ENCODE measurements at regions not wholly inside any gene's neighbourhood (a gene's known extent, or its start where the extent isn't known, plus 50 kb on each side); places are given as distances from the start of the nearest gene placed in this dataset.

- Histone ChIP-seq H2BK20ac (ENCODE audit: low read depth, low read length, poor library complexity, severe bottlenecking) (no peak overlapping the region), H3K79me2 (ENCODE audit: insufficient read depth, low read length) (no peaks in the 10 kb centered on the region), H3K27ac (ENCODE audit: insufficient read length, low read depth, low read length) (no peak overlapping the region), H3K56ac (ENCODE audit: insufficient read length, low read depth, low read length) (no peak overlapping the region), H3K4ac (ENCODE audit: low read depth, low read length) (no peak overlapping the region), H3K14ac (ENCODE audit: insufficient read depth, low read length) (no peak overlapping the region), H3K9ac (ENCODE audit: extremely low read depth, insufficient read length, low read length) (no peak overlapping the region), H3K79me1 (ENCODE audit: insufficient read depth, low read depth, low read length, poor library complexity, severe bottlenecking) (no peaks in the 10 kb centered on the region), H3K18ac (ENCODE audit: insufficient read length, low read depth, low read length) (no peak overlapping the region), H3K4me1 (ENCODE audit: insufficient read depth, low read length) (no peaks in the 10 kb centered on the region), H4K5ac (ENCODE audit: insufficient read length, low read depth, low read length) (no peak overlapping the region), H2BK120ac (ENCODE audit: low read depth, low read length, poor library complexity, severe bottlenecking) (no peak overlapping the region), H3K23me2 (ENCODE audit: insufficient read length, low read depth, low read length, poor library complexity, severe bottlenecking) (no peaks in the 10 kb centered on the region), H2AFZ (ENCODE audit: low read length) (no peak overlapping the region), H2BK5ac (ENCODE audit: insufficient read length, low read length) (no peak overlapping the region), H3T11ph (ENCODE audit: low read length) (no peak overlapping the region), H3K23ac (ENCODE audit: insufficient read length, low read depth, low read length) (no peak overlapping the region), H2BK12ac (ENCODE audit: insufficient read length, low read depth, low read length) (no peak overlapping the region), H4K8ac (replicated peaks; ENCODE audit: insufficient read length, low read depth, low read length) (no peak overlapping the region), H4K91ac (ENCODE audit: insufficient read length, low read depth, low read length) (no peak overlapping the region), H3K27me3 (ENCODE audit: insufficient read depth, low read length) (no peaks in the 10 kb centered on the region; the same call in 1 of the 2 replicates), H3K4me2 (ENCODE audit: insufficient read depth, insufficient read length, low read length) (no peak overlapping the region), H2AK5ac (ENCODE audit: insufficient read length, low read length) (no peak overlapping the region), H3K9me3 (ENCODE audit: control insufficient read depth, low read depth, low read length) (no peaks in the 10 kb centered on the region), H4K20me1 (ENCODE audit: control insufficient read depth, insufficient read depth, insufficient read length) (no peaks in the 10 kb centered on the region), H2BK15ac (ENCODE audit: low read depth, low read length) (no peak overlapping the region)
- Mint-ChIP-seq H3K27me3 (ENCODE audit: low read depth) (peaks cover 4% of the 10 kb centered on the region), H3K9me3 (peaks cover 0 to 4% of the 10 kb centered on the region in 2 experiments; a peak in 2 of 5 replicates), H3K27ac (no peak overlapping the region), H3K4me1 (peaks cover 19 to 28% of the 10 kb centered on the region in 2 experiments), H3K36me3 (ENCODE audit: insufficient read depth in 1 of 3, low read depth in 3 of 3) (no peaks in the 10 kb centered on the region), H3K4me3 (no peak overlapping the region)
- DNase-seq, result no peak
- TF ChIP-seq CTCF (conservative IDR thresholded peaks at IDR 0.05), result no peak
- no CpG with 5 or more reads among the region's 3 CpGs for WGBS (ENCODE audit: extremely low coverage, insufficient read length, low lambda C conversion rate)
Observed at GRCh38 chr1:235018161-235018560, 110.5 kb downstream of the TOMM20 start.

Measured in H9 (cell line).